Activated CD4-positive, CD25-positive, alpha-beta regulatory T cell treated with anti-CD3 and anti-CD28 coated beads, Interleukin-2, amount 50 U/mL, for 24 hours (primary cell): ENCODE measurements at regions not wholly inside any gene's neighbourhood (a gene's known extent, or its start where the extent isn't known, plus 50 kb on each side); places are given as distances from the start of the nearest gene placed in this dataset.

Source experiments
- ATAC-seq, 2 donors: fragments of 150-1000 bp; cut with Tn5 transposase; one replicate each; pipeline ENCODE4 v1.10.0; 2021; ENCODE audit warnings: mild to moderate bottlenecking in 1 of 2, moderate library complexity in 1 of 2

- ATAC-seq, result no peak
These were observed 549.3 kb downstream of the METTL15 start for GRCh38 chr11:28657378-28658030.

DNA sequence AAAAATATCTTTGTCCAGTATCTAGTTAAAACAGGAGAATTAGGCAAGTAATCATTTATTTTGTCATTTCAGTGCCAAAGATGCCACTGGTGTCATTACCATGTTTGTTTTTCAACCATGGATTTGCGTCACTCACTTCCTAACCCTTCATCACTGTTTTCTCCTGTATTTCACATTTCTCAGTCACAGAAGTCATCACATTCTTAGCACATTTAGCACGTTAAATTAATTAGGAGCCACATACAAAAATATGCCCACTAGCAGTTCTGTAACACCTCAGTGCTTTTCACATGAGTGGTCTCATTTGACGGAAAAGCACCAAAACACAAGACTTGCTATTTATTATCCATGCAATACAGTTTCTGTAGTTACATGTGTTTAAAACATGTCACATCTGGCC lies 546.0 kb downstream of the METTL15 start:
- ATAC-seq, result no peak

DNA sequence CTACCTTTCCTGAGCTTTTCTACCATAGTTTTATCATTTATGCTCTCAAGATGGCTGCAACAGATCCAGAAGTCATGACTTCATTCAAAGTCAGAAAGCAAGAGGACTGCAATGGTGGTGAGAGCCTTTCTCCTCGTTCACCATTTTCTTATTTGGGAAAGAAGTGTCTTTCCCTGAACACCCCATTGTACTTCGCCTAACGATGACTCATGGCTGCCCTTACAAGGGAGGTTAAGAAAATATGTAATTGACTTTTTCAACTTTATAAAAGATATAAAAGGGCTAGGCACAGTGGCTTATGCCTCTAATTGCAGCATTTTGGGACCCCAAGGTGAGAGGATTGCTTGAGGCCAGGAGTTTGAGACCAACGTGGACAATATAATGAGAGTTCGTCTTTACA lies 541.7 kb downstream of the METTL15 start:
- no peak for ATAC-seq

DNA sequence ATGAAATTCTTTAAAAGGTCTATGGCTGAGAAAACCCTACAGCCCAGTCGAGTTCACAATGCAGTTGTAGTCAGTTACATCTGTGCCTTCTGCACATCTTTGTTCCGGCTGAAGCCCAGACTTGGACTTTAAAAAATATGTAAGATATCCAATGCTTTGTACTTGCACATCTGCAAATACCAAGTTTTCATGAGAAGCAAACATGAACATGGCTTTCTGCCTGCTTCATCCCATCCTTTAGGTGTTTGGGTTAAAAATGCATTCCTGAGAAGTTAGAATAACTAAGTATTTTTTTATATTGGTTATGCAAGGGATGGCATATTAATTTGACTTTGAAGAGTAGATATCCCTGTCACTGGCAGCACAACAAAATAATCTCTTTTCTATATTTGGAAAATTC lies 528.4 kb downstream of the METTL15 start:
- no peak for ATAC-seq

GRCh38 chr11:28636033-28636432 lies 527.8 kb downstream of the METTL15 start:
- ATAC-seq, result no peak

DNA sequence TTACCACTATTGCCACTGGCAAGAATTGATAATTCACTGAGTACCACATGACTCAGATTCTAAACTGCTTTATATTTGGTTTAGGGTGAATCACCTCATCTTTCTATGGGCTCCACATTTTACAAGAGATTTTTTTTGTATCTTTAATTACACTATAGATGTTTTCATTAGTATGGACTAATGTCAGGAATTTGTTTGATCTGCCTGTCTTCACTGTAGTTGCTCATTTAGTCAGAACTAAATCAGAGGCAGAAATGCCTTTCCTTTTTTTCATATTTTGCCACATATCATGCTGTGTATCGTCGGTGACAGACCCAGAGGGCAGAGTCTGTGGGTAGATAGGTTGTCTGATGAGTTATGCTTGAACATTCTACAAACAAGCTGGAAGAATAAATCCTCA lies 524.1 kb downstream of the METTL15 start:
- ATAC-seq, result no peak

DNA sequence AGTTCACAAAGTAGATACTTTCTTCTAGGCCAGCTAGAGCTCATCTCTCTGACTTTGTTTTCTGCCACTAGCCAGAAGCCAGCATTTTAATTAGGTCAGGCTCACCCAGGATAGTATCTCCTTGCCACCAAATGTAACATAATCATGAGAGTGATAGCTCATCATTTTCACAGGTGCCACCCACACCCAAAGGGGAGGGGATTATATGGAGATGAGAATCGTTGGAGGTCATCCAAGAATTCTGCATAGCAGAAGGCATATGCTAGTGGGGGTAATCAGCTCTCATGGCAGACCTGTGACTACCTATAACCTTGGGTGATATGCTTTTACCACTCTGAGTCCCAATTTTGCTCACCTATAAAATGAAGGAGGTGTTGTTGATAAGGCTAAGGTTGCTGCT lies 523.0 kb downstream of the METTL15 start:
- no peak for ATAC-seq

DNA sequence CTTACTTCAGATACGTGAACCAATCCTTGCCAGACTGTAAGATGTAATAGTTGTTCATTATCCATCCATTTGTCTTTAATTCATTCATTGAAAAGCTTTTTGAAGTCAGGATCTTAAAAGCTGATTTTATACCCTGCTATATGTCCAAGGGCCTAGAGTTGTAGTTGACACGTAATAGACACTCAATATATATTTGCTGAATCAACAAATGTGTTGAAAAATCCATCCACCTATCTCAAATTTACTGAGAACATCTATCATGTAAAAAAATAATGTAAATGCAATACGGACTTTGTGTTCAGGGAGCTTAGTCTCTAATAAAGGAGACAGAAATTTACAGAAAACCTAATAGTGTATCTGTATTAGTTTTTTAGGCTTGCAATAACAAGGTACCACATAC lies 521.0 kb downstream of the METTL15 start:
- ATAC-seq, result no peak

DNA sequence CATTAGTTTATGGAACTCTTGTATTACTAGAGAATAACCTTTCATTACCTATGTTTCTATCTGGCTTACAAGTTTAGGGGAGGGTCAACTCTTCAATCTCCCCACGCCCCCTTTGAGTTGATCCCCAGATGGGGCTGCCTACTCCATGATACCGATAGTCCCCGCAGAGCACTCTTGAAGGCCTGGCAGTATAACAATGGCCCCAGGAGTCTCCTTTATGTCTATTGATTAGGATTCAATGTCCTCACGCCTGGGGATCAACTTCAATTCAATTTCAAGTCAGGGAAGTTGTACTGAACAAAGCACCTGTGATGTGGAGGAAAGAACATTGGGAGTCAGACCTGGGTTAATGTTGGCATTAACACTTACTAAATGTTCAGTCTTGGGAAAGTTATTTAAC lies 520.2 kb downstream of the METTL15 start:
- ATAC-seq, result no peak

DNA sequence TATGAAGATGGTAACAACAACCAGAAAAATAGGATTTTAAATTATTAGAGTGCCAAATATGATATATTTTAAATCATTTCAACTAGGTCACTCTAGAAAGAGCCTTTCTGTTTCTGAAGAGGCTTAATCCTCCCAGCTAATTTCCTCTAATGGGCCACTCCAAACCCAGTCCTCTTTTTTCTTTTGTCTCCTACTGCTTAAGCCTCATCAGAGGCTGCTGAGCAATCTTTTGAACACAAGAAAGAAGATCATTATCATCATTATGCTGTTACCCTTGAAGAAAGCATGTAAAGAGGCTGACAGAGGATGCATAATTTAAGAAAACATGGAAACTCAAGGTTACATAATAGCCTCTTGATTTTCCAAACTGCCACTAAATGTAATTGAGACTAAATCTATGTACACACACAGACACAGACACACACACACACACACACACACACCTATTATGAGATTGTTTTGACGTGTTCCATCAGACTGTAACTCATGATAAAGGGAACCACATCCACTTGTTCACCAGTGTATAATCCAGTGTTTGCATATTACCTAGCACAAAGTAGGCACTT lies 519.6 kb downstream of the METTL15 start:
- no peak for ATAC-seq

DNA sequence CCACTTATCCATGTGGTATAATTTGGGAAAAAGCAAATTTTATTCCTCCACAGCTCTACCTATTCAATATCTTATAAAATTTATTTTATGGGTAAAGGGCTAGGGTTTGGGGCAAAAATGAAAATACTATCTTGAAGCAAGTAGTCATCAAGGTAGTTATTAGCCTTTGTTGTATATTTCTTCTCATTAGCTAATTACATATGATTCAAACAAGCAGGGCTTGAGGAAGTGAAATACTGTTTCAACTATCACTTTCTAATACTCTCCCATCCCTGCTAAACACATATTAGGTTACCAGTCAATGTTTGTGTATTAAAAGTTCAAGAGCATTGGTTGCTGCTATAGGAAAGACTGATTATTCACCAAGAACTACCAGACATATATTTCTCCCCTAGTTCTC lies 517.3 kb downstream of the METTL15 start:
- no peak for ATAC-seq

DNA sequence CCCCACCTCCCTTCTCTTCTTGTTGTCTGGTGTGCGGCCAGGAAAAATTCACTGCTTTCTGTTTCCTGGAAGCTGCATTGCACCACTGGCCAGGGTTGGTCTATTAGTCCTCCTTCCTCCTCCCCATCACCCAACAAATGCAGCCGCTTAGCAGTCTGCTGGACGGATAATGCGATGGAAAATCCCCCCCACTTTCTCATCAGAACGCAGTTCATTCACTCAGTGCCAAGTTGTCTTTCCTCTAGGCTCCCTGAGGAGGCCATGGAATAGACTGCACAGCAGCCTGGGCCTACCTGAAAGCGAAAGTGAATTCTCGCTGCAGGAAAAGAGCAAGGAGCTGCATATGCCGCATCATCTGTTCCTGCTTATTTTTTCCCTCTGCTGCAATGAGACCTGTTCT lies 513.6 kb downstream of the METTL15 start:
- no peak for ATAC-seq

- no peak for ATAC-seq
These were observed 511.8 kb downstream of the METTL15 start for GRCh38 chr11:28619846-28620540.

- no peak for ATAC-seq
These were observed 510.2 kb downstream of the METTL15 start for GRCh38 chr11:28618416-28618815.

- no peak for ATAC-seq
These were observed 508.2 kb downstream of the METTL15 start for GRCh38 chr11:28616160-28616965.

DNA sequence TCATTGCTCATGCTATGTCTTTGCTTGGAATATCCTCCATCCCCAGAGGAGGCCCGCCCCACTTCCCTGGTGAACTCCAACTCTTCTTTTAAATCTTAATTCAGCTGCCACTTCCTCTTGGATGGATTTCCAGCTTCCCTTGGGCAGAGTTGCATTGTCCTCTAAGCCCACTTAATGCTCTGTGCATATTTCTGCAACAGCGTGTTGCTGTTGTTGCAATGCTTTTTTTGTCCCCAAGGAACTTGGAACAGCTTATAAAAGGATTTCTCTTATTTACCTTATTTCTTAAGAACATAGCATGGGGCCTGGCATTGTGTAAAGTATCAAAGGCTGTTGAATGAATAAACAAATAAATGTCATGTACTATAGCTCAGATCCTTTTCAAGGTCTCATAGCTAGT lies 507.4 kb downstream of the METTL15 start:
- no peak for ATAC-seq

DNA sequence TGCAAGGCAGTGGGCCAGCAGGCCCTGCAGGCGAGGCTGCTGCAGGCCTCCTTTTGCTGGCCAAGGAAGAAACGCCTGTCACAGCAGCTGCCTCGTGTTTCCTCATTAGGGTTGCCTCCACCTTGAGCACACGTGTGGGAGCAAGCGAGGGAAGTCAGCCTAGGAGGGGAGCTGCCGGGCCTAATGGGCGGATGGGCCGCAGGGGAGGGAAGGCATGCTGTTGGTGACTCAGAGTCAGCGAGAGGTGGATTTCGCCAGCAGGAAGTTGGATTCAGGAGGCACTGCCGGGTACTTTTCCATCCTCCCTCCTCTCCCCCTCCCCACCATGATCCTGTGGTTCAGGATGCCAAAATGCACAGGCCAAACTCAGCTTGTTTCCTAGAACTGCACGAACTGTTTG lies 498.7 kb downstream of the METTL15 start:
- ATAC-seq, result no peak

- ATAC-seq, result no peak
These were observed 491.5 kb downstream of the METTL15 start for GRCh38 chr11:28599656-28600055.

DNA sequence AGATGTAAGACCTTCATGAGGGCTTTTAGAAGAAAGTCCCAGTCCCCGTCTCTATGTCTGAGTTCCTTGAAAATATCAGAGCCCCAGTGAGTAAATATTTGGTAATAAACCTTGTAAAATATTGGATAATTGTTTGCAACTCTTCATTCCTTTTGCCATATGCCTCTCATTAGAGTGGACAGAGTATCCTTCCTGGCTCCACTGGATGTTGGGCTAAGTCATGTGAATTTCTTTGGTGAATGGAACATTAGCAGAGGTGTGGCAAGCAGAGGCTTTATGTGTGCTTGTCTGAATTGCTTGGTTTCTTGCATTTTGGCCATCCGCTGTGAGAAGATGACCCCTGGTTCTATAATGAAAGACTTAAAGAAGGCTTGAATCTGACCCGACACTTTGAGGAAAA lies 490.3 kb downstream of the METTL15 start:
- no peak for ATAC-seq

GRCh38 chr11:28596816-28597215 lies 488.6 kb downstream of the METTL15 start:
- no peak for ATAC-seq

DNA sequence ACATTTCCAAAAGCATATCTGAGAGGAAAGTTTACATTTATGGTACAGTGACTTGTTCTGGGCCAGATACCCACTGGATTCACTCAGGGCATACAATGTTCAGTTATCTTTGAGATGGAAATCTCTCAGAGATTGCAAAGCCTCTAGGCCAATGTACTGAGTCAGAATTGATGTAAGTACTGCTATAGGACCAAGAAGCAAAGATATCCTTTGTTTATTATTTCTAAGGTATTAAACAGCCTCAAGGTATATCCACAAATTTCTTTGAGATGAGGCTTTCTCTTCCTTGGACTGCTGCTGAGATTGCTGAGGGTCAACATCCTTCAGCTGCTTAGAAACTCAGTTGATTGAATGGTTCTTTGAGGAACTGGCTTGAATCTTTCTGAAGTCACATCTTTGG lies 484.0 kb downstream of the METTL15 start:
- ATAC-seq, result no peak

DNA sequence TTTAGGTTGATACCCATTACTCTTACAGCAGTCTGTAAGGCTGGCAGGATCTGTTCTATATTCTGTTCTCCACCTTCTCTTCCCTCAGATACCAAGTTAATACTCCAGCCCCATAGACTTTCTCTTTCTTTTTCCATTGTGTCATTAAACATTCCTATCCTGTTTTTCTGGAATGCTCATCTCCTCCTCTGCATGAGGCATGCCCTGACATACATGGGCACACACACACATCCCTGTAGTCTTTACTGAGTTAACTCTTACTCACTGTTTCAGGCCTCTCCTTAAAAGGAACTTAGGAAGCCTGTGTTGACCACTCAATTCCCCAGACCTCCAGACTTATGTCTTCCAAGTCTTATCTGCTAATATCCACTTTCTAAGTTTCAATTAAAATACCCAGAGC lies 476.8 kb downstream of the METTL15 start:
- ATAC-seq, result no peak

DNA sequence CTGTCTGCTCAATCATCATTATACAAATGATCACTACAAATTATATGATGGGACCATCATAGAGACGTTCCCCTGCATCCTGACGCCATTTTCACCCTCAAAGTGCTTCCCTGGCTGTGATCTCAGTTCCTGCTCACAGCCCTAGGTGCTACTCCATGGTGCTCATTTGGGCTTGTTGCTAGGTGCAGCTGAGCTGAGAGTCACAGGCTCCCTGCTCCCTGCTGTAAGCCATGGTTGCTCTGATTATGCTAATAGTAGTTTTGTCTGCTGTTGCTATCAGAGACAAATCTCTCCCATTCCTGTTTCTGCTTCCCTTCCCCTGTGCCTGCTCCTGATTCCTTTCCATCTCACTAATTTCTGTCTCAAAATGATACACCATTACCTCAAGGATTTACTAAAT lies 474.3 kb downstream of the METTL15 start:
- no peak for ATAC-seq
